GM19328 (cell line): ENCODE measurements at regions not wholly inside any gene's neighbourhood (a gene's known extent, or its start where the extent isn't known, plus 50 kb on each side); places are given as distances from the start of the nearest gene placed in this dataset.
"Not testable (repeated sequence)": the region's sequence is repeated elsewhere in the genome, so short reads cannot be mapped to it uniquely, and the experiment has no call there.

Source experiments
- ATAC-seq: cut with Tn5 transposase; IDR thresholded peaks from one replicate; pipeline ENCODE4 v1.9.1; 2021; ENCODE audit warnings: mild to moderate bottlenecking, moderate library complexity; ENCODE audit not compliant: unreplicated experiment

DNA sequence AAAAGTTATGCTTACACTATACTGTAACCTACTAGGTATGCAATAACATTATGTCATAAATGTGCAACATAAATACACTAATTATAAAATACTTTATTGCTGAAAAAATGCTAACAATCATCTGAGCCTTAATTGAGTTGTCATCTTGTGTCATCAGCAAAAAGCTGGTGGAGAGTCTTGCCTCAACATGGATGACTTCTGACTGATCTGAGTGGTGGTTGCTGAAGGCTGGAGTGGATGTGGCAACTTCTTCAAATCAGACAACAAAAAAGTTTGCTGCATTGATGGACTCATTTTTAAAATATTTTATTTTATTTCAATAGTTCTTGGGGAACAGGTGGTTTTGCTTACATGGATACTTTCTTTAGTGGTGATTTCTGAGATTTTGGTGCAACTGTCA lies 93.9 kb upstream of the AMN1 start:
- ATAC-seq: no peak

DNA sequence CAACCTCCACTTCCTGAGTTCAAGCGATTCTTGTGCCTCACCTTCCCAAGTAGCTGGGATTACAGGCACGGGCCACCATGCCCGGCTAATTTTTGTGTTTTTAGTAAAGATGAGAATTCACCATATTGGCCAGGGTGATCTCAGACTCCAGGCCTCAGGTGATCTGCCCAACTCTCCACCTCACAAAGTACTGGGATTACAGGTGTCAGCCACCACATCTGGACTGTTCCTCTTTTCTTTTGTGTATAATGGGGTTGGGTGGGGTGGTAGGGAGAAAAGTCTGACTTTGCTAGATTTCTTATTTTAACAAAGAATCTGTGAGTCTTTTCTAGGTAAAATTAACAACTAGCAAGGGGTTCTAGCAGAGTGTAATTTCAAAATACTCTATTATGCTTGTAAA lies 92.7 kb upstream of the AMN1 start:
- ATAC-seq: no peak

DNA sequence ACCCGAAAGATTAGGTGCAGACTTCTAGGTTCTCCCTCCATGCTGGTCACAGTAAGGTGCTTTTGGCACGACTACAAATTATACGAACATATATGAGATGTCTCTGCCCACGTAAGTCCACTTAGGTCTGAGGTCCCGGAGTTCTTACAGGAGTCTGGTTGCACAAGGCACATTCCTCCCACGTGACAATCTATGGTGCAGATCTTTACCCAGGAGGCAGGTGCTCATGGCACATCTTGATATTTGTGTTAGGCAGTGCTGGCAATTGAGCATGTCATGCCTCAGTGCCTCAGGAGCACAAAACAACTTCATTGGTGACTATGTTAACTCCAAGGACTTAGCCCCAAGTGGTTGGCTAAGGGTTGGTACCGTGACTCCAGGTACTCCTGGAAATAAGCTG lies 92.0 kb upstream of the AMN1 start:
- ATAC-seq: no peak

DNA sequence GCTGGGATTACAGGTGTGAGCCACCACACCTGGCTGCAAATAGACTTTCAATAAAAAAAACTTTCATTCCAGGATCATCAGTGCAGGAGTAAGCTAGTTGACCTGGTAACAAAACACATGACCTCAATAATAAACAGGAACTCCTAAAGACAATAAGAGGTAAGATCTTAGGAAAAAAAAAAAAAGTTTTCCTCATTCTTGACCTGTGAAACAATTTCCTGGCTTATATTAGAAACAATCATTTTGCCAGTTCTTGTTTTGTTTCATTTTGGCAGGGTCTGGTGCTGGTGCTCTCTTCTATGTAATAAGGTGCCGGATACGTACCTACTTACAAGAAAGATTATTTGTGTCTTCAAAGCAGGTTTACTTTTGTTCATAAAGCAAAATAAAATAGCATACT lies 90.6 kb upstream of the AMN1 start:
- ATAC-seq: no peak

DNA sequence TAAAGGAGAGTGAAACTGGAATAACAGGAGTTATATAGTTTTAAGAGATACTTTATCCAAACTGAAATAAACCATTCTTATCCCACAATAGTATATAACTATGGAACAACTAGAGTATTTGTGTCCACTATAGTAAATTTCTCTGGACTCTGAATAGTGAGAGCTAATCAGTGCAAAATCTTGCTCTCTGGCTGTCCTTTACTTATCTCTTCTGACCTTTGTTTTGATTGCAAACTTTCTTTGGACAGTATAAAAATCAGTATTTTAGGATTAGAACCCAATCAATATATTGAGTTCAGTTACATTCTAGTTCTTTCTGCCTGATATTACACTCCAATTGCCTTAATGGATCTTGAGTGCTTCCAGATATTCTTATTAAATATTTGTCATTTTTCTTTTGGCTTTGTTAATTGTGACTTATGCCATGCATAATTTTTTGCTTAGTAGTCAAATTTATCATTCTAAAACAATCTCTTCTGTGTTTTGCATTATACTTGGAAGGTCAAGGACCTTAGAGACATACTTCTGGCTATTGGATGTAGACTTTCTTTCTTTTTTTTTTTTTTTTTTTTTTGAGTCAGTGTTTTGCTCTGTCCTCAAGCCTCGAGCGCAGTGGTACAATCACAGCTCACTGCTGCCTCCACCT lies 89.9 kb upstream of the AMN1 start:
- no peak for ATAC-seq

DNA sequence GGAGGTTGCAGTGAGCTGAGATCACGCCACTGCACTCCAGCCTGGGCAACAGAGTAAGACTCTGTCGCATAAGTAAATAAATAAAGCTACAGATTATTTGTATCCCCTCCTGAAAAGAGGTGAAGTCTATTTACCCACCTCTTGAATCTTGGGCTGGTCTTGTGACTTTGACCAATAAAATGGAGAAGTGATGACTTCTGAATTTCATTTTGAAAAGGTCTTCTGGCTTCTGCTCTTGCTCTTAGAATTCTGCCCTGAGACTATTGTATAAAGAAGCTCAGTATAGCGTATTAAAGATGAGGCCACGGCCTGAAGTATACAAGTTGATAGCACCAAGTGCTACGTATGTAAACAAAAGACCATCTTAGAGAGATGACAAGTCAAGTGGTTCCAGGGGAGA lies 88.3 kb upstream of the AMN1 start:
- no peak for ATAC-seq

DNA sequence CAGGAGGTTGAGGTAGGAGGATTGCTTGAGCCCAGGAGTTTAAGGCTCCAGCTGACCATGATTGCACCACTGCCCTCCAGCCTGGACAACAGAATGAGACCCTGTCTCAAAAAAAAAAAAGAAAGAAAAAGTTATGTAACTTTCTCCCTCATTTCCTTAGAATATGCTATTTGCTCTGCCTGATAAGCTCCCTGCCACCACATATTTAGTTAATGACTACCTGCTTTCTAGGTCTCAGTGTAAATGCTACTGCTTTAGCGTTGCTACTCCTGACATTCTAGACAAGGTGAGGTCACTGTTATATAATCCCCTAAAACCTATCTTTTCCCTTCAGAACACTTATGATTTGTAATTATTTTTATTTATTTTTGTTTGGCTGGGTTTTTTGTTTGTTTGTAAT lies 86.3 kb upstream of the AMN1 start:
- no peak for ATAC-seq

DNA sequence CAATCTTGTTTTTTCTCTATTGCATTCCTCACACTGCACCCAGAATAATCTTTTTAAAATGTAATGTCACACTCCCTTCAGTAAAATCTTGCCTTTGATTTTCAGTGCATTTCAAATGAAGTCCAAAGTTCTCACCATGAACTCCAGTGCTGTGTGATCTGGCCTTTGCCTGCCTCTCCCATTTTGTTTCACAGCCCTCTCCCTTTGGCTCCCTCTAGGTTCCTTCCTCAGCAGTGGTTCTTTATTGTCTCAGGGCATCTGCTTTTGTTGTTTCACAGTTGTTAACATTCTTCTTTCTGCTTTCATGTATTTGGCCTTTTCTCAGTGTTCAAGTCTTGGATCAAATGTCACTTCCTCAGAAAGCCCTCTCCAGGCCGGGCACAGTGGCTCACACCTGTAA lies 84.5 kb upstream of the AMN1 start:
- no peak for ATAC-seq

DNA sequence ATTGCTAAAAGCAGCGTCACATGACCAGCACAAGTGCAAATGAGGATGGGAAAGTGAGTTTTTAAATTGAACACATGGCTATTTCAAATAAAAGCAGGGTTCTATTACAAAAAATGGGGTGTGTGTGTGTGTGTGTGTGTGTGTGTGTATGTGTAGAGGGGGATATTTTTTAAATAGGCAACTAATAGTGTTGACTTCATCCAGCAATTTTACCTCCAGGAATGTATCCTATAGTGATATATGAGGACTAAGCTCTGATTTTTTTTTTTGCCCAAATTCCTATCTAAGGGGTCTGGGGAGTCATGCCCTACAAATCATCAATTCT lies 78.9 kb upstream of the AMN1 start:
- ATAC-seq: no peak

DNA sequence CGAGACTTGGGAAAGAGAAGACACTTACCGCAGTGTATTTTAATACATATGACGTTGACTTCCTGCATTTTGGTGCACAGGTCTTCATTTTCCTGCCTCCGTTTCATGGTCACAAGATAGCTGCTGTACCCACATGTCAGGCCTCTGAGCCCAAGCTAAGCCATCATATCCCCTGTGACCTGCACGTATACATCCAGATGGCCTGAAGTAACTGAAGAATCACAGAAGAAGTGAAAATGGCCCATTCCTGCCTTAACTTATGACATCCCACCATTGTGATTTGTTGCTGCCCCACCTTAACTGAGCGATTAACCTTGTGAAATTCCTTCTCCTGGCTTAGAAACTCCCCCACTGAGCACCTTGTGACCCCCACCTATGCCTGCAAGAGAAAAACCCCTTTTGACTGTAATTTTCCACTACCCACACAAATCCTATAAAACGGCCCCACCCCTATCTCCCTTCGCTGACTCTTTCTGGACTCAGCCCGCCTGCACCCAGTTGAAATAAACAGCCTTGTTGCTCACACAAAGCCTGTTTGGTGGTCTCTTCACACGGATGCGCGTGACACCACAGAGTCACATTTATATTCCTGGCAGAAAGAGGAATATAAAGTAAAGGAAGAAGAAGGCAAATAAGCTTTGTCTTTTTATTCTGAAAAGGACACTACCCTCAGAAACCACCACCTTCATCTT lies 78.4 kb upstream of the AMN1 start:
- not testable (repeated sequence) for ATAC-seq

DNA sequence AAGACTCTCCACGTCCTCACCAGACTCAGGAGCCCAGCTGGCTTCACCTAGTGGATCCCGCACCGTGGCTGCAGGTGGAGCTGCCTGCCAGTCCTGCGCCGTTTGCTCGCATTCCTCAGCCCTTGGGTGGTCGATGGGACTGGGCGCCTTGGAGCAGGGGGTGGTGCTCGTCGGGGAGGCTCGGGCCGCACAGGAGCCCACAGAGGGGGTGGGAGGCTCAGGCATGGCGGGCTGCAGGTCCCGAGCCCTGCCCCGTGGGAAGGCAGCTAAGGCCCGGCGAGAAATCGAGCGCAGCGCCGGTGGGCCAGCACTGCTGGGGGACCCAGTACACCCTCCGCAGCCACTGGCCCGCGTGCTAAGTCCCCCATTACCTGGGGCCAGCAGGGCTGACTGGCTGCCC lies 76.9 kb upstream of the AMN1 start:
- ATAC-seq: not testable (repeated sequence)

DNA sequence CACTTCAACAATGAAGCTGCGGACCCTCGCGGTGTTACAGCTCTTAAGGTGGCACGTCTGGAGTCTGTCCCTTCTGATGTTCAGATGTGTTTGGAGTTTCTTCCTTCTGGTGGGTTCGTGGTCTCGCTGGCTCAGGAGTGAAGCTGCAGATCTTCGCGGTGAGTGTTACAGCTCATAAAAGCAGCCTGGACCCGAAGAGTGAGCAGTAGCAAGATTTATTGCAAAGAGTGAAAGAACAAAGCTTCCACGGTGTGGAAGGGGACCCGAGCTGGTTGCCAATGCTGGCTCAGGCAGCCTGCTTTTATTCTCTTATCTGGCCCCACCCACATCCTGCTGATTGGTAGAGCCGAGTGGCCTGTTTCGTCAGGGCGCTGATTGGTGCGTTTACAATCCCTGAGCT lies 75.9 kb upstream of the AMN1 start:
- ATAC-seq: not testable (repeated sequence)

DNA sequence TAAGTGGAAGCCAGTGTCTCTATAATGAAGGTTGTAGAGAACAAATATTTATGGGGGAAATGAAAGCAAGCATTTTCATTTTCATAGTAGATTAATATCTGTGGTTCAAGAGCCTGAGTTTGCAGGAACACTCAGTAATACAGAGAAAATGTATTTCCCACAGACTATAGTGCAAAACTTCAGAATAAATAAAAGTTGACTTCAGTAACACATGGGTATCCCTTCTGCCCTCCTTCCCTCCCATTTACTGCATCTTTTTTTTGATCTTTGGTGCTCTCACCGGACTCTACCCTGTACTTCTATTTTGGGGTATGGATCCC lies 75.3 kb upstream of the AMN1 start:
- ATAC-seq: no peak

DNA sequence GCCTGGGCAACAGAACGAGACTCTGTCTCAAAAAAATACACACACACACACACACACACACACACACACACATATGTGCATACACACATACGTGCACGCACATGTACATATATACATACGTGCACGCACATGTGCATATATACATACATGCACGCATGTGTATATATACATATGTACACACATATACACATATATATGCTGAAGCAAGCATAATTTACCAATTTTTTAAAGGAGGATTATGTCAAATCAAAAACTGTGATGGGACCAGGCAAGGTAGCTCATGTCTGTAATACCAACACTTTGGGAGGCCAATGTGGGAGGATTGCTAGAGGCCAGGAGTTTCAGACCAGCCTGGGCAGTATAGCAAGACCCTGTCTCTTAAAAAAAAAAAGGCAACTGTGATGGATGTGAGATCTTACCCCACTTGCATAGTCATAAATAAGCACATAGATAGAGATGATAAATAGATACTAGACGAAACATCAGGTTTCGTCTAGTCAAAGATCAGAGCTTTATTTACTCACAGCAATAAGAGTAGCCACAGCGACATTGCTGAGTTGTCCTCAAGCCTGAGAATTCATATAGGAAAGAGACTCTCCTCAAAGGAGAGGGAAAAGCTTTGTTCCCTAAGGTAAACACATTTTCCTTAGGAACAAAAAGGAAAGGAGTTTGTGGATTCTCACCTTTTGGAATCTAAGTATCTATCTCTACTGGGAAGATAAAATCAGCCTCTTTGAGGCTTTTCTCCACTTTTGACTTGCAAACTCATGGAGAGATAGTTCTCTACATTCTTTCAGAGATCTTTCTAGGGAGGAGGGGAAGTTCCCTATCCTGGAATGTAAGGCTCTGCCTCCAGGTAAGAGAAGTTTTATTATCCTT lies 74.7 kb upstream of the AMN1 start:
- no peak for ATAC-seq

DNA sequence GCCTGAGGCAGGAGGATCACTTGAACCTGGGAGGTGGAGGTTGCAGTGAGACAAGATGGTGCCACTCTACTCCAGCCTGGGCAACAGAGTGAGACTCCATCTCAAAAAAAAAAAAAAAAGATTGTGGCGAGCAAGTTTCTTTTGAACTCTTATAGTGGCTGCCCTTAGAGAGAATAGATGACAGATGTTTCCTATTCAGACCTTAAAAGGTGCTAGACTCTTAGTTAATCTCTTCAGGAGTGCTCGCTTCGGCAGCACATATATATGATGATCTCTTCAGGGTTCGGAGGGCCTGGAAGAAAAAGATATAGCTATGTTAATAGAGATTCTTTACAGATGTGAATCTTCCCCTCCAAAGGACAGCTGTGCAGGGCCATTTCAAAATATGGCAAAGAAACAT lies 73.1 kb upstream of the AMN1 start:
- ATAC-seq: no peak

DNA sequence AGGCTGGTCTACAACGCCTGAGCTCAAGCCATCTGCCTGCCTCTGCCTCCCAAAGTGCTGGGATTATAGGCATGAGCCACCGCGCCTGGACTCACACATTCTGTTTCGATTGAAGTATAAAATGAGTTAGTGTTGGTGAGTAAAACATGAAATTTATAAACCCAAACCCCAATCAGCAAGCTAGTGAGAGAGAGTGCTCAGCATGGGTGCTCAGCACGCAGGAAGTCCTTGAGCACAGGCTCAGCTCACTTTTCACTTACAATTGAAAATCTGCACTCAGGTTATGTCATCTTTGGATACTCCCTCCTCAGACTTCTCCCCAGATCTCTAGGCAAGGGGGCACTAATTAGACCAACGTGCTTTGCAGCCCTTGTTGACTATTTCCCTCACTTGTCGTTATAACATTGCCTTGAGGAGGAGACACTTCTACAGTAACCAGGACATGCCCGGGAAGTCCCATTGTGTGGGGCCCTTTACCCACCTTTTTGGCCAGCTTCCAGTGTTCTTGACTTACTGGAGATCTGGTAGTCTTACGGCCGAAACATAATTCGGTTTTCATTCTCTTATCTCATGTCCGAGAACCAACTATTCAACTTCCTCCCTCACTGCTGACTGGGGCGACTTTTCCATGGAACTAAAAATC lies 68.5 kb upstream of the AMN1 start:
- no peak for ATAC-seq

DNA sequence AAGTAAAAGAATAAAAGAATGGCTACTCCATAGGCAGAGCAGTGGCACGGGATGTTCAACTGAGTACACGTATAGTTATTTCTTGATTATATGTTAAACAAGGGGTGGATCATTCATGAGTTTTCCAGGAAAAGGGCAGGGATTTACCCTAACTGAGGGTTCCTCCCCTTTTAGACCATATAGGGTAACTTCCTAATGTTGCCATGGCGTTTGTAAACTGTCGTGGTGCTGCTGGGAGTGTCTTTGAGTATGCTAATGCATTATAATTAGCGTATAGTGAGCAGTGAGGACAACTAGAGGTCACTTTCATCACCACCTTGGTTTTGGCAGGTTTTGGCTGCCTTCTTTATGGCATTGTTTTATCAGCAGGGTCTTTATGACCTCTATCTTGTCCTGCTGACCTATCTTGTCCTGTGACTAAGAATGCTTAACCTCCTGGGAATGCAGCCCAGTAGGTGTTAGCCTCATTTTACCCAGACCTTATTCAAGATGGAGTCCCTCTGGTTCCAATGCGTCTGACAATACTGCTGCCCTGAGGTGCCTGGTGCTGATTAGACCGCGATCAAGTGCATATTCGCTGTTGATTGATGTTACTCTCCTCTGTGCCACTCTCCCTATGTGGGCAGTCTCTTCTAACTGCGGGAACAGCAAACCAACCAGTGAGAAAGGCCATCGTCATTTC lies 67.6 kb upstream of the AMN1 start:
- ATAC-seq: no peak

DNA sequence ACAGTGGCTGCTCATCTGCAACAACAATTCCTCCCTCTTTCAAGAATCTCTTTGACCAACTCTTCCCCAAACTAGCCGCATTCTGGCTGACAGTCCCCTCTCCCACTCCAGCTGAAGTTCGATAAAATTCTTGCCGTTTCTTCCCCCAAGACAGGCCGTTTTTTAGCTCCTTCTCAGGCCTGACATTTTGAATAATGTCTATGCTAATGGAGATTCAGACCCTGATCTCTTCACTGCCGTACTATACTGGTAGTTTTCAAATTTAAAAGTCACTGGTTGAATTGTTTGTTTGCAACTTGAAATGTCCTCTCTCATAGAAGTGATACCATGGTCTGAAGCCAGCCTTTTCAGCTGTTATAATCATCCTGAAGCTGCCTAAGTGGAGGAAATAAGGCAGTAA lies 65.9 kb upstream of the AMN1 start:
- ATAC-seq: no peak

DNA sequence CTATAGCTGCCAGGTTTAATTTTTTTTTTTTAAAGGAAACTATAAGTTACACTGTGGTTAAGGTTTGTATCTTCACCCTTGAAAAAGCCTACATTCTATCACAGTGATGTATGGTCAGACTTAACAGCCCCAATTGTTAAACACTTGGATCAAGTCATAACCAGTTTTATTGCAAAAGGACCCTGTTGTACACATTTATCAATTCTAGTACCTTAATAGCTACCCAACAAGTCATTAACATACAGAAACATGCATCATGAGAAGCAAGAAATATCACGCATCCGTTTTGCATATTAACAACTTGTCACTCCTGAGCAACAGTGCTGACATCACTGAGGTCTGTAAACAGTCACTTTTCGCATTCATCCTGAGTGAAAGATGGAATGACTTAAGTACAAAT lies 62.4 kb upstream of the AMN1 start:
- ATAC-seq: not testable (repeated sequence)

DNA sequence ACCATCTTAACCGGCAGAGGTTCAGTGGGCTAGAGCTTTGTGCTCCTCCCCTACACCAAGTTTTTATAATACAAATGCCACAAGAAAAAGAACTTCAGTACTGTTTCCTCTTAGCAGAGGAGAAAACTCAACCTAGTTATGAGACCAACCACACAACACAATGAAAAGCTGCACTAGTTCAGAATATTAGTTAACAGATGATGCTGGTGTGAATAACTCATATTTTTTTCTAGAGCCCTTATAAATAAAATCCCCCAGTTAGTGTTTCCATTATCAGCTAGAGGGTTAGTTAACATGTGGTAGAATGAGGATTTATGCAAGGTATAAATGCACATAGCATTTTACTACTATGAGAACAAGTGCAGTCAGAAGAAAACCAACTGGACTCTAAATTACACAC lies 61.9 kb upstream of the AMN1 start:
- no peak for ATAC-seq

DNA sequence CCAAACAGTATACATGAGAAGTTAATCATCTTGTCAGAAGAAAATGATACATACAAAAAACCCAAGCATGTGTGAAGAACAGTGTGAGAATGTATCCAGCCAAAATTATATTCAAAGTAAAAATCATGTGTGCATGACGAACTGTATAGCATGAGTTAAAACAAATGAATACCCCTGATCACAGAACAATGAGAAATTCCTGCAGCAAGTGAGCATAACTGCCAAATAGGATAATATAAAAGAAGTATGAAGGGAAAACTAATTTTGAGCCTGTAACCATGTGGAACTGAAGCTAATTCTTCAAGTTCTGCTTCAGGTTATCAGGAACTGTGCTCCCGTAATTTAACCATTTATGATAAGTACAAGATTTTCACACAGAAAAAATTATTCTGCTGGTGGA lies 56.5 kb upstream of the AMN1 start:
- ATAC-seq: no peak
